Stimulated activated CD4-positive, alpha-beta T cell treated with anti-CD3 and anti-CD28 coated beads, Interleukin-1b, Interleukin-23, amount 100 ng/mL, for 1 hour (primary cell): ENCODE measurements at regions not wholly inside any gene's neighbourhood (a gene's known extent, or its start where the extent isn't known, plus 50 kb on each side); places are given as distances from the start of the nearest gene placed in this dataset.

ENCODE experiments used
- DNase-seq, 2 donors: peaks; one replicate each; pipeline ENCODE4 v3.0.0-alpha.2; 2020; ENCODE audit warnings: low read depth in 2 of 2

DNA sequence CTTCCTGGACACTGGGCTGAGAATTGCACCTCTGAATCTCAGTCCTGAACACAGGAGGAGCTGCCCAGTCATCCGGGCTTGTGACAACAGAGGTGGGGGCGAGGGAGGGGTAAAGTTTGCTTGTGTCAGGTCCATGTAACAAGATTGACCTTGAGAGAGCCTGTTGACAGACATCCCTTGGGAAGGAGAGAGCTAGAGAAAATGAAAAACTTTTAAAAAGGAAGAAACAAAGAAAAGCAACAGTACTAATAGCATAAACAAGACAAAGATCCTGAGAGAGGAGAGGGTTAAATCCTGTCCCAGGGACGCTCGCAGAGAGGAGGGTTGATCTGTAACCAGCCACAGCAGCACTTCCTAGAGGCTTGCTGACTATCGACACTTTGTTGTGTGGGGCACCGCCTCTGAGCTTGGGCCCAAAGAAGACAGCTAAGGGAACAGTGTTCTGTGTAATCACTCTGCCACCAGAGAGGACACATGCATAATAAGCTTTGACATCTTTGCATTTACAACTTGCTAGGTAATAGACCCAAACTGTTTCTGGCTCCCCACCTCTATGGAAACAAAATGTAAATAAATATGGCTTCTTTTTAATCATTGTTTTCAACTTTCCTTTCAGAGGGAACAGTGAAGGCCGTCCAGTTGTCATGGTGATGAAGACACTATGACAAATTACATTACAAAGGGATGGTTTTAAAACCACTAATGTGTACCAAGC, 363.7 kb downstream of the CSNK1G3 start:
- no peak for DNase-seq

DNA sequence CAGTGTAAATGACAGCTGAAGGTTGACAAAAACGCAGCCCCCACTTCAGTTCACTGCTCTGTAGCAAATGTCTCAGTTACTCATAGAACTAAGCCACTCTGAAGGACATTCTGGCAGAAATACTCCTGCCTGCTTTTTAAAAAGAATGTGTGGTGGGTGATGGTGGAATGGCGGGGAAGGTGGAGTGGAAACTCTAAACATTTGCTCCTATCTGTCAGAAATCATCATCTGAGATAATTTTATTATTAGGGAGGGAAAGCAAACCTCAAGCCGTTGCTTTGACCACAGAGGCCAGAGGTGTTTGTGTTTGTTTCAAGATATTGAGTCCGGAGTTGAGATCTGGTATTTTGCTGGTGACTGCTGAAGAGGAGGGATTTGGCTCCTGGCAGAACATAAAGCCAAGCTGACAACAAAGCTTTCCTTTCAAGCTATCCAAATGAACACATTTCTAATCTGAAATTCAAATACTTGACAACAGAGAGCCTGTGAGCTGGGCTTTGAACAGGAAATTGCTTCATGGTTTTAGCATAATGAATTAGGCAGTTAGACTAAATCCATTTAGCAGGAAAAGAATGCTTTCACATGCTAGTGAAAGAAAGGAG, 362.7 kb downstream of the CSNK1G3 start:
- no peak for DNase-seq

GRCh38 chr5:123873846-123874245, 361.9 kb downstream of the CSNK1G3 start:
- no peak for DNase-seq

DNA sequence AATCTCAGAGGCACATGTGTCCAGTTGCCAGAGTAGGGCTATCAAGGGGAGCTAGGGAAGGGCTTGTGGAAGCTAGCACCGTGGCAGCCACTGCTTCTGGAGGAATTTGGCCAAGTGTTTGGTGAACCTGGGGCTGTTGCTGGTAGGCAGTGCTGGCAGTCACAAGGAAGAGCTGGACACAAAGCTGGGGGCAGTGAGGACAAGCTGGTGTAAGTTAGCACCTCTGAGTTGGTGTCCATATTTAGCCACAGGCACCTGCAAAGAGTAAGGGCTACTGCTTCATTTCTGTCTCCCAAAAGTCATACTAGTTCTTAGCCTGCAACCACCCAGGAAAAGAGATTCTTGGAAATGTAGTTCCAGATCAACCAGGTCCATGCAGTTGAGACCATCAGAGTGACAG, 359.4 kb downstream of the CSNK1G3 start:
- no peak for DNase-seq

- no peak for DNase-seq
These were observed 356.9 kb downstream of the CSNK1G3 start for GRCh38 chr5:123868881-123869280.

- no peak for DNase-seq
These were observed 356.3 kb downstream of the CSNK1G3 start for GRCh38 chr5:123868267-123868666.

GRCh38 chr5:123865641-123866040, 353.7 kb downstream of the CSNK1G3 start:
- no peak for DNase-seq

DNA sequence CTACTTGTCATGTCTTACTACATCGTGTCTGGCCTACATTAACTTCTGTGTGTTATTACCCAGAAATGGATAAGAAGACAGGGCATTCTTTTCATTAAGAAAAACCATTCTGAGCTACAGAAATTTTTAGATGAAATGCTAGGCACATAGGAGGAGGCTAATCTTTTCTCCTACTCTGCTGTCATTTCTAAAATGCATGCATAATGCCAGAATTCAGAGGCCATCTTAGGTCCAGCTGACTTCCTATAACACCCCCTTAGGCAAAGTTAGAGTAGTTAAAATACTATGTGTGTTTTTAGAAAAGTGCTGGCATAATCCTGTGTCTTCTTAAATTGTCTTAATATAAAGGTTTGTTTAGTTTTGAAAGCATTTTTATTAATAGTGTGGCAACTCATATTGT, 352.6 kb downstream of the CSNK1G3 start:
- DNase-seq = no peak

DNA sequence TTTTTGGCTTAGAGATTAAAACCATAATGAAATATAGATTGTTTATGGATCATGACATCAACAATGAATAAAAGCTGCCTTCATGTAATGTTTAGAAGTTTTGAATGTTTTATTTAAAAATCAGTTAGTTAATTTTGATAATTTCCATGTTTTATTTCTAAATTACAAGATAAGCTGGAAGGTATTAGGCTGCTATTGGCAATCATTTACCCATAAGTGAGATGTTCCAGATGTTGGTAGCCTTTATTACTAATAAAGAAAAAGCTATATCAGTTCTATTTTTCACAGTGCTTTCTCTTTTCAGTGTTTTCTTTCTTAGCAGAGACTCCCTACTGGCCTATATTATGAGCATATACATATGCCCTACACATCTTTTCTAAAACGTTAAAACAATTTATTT, 347.0 kb downstream of the CSNK1G3 start:
- DNase-seq = no peak

DNA sequence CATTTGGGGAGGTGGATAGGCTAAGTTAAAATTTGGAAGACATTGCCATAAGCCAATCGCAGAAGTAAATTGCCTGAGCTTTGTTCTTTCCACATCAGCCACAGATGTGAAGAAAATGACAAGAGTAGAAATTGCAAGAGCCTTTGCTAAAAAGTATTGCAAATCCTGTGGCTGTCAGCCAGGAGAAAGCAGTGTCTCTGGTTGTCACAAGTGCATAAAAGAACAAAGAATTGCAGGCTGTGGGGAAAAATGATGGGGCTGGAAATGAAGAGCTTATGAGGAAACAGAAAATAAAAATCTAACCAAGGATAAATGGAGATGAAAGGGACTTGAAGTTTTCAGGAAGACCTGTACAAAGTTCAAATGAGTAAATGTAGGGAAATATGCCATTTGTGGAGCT, 344.8 kb downstream of the CSNK1G3 start:
- DNase-seq = no peak

- no peak for DNase-seq
These were observed 343.6 kb downstream of the CSNK1G3 start for GRCh38 chr5:123855609-123856008.

DNA sequence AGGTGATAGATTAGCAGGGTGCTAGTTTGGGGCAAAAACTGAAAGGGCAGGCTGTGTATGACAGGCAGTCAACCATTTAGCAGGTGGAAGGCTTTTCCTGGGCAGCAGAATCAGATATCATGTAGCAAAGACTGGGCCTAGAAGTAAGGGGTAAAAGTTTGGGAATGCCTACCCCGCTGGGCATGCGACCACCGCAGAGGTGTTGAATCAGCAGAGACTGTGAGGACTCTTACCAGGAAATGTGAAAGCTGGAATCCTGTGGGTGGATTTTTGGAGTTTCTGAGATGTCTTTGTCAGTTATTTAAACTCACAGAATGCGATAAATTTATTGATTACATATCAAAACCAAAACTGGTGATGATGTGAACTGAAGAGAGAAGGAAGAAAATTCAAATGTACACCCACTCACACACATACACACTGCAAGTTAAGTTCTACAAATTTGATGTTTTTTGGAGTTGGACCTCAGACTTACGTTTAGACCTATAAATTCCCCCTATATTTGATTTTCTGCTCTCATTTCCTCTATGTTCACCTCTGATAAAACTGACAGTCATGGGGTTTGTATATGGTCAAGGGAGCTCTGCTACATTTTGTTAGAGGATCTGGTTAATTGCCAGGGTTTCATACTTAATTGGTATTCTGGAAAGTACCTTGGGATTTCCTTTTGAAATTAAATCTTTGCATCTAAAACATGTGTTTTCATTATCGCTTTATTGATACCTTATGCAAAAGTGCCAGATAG, 333.6 kb downstream of the CSNK1G3 start:
- no peak for DNase-seq

GRCh38 chr5:123844873-123845272, 332.9 kb downstream of the CSNK1G3 start:
- no peak for DNase-seq

DNA sequence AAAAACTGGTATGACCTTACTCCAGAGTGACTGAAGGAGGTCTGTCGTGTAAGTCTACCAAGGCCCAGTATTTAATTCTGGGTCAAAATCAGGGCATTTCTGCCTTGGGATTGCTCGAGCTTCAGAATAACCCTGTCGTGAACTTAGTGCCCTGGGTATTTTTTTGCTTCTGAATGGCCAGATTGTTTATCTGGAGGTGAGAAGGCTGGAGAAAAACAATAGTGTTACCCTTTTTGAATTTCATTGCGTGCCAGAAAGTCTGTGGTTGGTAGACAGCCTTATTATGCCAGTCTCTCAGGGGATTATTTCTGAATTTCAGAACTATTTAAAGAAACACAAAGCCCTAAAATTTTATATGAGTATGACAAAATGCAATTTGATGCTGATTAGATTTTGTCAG, 323.4 kb downstream of the CSNK1G3 start:
- DNase-seq = no peak

DNA sequence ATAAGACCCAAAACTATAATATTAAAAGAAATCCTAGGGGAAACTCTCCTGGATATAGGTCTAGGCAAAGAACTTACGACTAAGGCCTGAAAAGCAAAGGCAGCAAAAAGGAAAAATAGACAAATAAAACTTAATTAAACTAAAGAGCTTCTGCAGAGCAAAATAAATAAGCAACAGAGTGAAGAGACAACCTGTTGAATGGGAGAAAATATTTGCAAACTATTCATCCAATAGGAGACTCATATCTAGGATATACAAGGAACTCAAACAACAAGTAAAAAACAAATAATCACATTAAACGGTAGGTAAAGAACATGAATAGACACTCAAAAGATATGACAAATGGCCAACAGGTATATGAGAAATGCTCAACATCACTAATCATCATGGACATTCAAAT, 318.6 kb downstream of the CSNK1G3 start:
- no peak for DNase-seq

DNA sequence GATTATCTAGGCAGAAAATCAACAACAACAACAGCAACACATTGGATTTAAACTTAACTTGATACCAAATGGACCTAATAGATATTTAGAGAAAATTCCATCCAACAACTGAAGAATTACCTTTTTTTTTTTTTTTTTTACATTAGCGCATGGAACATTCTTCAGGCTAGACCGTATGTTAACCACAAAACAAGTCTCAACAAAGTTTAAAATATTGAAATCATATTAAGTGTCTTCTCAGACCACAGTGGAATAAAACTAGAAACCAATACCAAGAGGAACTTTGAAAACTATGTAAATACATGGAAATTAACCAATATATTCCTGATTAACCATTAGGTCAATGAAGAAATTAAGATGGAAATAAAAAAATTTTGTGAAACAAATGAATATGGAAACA, 315.8 kb downstream of the CSNK1G3 start:
- DNase-seq = no peak

DNA sequence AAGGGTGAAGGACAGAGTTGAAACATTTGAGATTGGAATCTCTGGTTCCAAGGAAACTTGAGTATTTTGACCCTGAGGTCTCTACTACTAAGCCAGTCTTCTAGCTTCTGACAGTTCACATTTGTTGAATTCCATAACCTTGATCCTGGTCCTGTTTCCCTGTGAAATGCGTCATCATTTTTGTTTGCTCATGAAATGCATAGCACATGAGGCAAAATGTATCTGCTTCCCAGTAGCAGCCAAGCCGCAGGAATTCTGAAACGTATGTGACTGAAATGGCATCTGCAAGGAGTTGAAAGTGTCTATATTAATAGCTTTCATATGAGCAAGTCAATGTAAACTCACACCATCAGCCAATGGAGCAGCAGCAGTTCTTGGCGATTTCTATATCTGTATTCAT, 307.9 kb downstream of the CSNK1G3 start:
- DNase-seq = no peak

DNA sequence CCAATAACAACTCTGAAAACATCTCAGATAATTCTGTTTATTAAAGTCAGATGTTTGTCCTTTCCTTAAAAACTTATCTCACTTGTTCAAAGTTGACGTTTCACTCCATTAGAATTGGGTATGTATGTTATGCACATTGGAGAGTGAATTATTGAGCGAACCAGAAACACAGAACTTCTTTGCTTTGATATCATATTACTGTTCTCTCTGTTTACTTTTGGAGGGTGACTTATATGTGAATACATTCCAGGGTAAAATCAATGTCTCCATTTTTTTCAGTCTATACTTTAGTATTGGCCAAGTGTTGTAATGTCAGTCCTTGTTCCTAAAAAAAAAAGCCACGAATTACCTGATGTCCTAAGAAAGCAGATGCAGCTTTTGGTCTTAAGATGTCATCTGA, 307.4 kb downstream of the CSNK1G3 start:
- DNase-seq = no peak

GRCh38 chr5:123817267-123817666, 305.3 kb downstream of the CSNK1G3 start:
- no peak for DNase-seq

- no peak for DNase-seq
These were observed 303.0 kb downstream of the CSNK1G3 start for GRCh38 chr5:123814801-123815470.

DNA sequence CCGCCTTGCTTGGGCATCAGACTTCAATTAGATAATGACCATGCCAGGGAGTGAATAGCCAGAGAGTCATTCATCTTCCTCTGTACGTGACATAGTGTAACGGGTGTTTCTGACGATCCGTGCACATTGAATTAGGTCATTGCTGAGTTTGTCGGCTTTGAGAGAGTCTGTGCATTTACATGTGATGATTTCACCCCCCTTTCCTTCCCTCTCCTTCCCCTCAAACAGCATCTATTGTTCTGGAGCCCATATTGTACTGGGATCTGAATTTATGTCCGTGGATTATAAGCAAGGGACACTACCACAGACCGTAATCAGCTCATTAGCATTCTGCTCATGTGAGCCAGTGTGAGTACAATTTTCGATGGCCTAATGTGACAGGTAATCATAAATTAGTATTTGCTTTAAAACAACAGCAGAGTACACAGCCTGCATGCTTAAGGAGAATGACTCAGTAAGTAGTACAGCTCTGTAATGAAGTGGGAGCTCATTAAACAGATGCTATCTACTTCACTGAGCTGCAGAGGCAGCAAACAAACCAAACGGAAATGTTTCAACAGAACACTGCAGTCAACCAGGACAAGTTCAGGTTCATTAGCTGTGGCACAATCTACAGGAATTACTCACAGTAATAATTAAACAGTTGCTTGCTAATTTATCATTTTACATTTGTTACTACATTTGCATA, 302.1 kb downstream of the CSNK1G3 start:
- DNase-seq = no peak

DNA sequence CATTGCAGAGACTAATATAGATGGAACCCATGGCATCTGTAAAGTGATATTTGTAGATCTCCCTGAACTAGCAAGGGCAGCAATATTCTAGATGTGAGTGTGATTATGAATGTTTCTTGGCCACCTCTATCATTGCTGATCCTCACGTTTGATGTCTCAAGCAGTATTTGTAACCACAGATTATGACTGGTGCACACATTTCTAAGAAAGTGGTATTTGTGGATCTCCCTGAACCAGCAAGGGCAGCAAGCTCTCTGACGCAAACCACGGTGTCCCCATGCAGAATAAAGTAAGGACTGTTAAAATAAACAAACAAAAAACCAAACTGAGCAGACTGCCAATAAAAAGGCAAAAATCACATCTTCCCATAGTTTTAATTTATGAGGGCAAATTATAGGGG, 301.3 kb downstream of the CSNK1G3 start:
- no peak for DNase-seq
